ENCODE measurements at regions not wholly inside any gene's neighbourhood (a gene's known extent, or its start where the extent isn't known, plus 50 kb on each side); places are given as distances from the start of the nearest gene placed in this dataset.

DNA sequence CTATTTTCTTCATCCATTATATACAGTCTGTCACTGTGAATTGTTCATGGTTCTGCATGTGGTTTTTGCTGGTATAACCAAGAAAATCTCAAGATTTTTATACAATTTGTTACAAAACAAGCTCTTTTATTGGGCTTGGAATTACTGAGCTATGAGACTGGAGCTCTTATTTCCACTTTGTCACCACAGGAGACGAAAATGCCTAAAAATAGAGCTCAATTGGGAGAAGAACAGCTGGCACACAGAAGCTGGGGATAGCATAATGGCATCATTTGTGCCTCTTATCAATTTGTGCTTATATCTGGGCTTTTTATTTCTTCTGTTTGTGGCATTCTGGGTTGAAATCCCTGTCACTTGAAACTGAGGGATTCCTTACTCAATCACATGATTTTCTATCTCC, 219.1 kb downstream of the CALCRL start:
- TF ChIP-seq BHLHE40 (IDR thresholded peaks at IDR 0.05; ENCODE audit: borderline replicate concordance) (no peak), FOXK2 (IDR thresholded peaks at IDR 0.05) (no peak), SP1 (IDR thresholded peaks at IDR 0.05) (no peak), TARDBP (IDR thresholded peaks at IDR 0.05) (no peak), FOXM1 (IDR thresholded peaks at IDR 0.05; ENCODE audit: borderline replicate concordance) (no peak), CTBP1 (IDR thresholded peaks at IDR 0.05; ENCODE audit: borderline replicate concordance) (no peak), FOXA1 (IDR thresholded peaks at IDR 0.05) (no peak), ELF4 (IDR thresholded peaks at IDR 0.05) (no peak), L3MBTL2 (conservative IDR thresholded peaks at IDR 0.05) (no peak), HDGF (IDR thresholded peaks at IDR 0.05; ENCODE audit: borderline replicate concordance) (no peak), ZNF384 (IDR thresholded peaks at IDR 0.05) (no peak), SUZ12 (IDR thresholded peaks at IDR 0.05) (no peak), ARNT (IDR thresholded peaks at IDR 0.05) (no peak), LEF1 (IDR thresholded peaks at IDR 0.05; ENCODE audit: borderline replicate concordance) (no peak), NFRKB (IDR thresholded peaks at IDR 0.05) (no peak)
- TF ChIP-seq, protein P1, sequence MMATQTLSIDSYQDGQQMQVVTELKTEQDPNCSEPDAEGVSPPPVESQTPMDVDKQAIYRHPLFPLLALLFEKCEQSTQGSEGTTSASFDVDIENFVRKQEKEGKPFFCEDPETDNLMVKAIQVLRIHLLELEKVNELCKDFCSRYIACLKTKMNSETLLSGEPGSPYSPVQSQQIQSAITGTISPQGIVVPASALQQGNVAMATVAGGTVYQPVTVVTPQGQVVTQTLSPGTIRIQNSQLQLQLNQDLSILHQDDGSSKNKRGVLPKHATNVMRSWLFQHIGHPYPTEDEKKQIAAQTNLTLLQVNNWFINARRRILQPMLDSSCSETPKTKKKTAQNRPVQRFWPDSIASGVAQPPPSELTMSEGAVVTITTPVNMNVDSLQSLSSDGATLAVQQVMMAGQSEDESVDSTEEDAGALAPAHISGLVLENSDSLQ (IDR thresholded peaks at IDR 0.05), result no peak
- POLR2A ChIA-PET, result no interaction called here
- no peak for DNase-seq (ENCODE audit: extremely low spot score)
- CTCF ChIA-PET, result no interaction called here

DNA sequence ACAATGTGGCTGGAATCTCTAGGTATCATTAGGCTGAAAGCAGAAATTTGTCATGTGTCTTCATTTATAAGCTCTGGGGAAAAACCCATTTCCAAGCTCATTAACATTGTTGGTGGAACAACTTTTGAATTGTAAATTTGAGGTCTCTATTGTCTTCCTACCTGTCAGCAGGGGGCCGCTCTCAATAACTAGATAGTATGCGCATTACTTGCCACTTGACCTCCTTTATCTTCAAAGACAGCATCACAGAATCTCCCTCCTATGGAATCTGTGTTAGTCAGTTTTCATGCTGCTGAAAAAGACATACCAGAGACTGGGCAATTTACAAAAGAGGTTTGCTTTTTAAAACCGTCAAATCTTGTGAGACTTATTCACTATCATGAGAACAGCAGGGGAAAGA, 223.1 kb downstream of the CALCRL start:
- CTCF ChIA-PET, result no interaction called here
- no peak for DNase-seq (ENCODE audit: extremely low spot score)
- TF ChIP-seq L3MBTL2 (conservative IDR thresholded peaks at IDR 0.05) (no peak), ZNF384 (IDR thresholded peaks at IDR 0.05) (no peak)
- POLR2A ChIA-PET, result no interaction called here

DNA sequence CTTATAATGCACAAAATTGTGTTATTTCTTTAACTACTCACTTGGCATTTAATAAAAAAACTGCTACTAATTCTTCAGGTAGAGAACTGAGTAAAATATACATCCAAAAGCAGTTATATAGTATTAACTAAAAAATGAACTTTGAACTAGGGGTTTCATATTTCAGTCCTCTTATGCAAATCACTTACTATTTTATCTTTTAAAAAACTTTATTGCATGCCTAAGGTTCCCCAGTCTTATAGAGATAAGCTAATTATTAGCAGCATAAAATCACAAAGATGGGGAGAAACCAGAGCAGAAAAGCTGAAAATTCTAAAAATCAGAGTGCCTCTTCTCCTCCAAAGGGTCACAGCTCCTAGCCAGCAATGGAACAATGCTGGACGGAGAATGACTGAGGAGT, 228.0 kb downstream of the CALCRL start:
- DNase-seq (ENCODE audit: extremely low spot score), result no peak
- CTCF ChIA-PET, result no interaction called here
- POLR2A ChIA-PET, result no interaction called here
- TF ChIP-seq CTBP1 (IDR thresholded peaks at IDR 0.05; ENCODE audit: borderline replicate concordance) (no peak), HDGF (IDR thresholded peaks at IDR 0.05; ENCODE audit: borderline replicate concordance) (no peak), L3MBTL2 (conservative IDR thresholded peaks at IDR 0.05) (no peak), BHLHE40 (IDR thresholded peaks at IDR 0.05; ENCODE audit: borderline replicate concordance) (no peak), LEF1 (IDR thresholded peaks at IDR 0.05; ENCODE audit: borderline replicate concordance) (no peak), SP1 (IDR thresholded peaks at IDR 0.05) (no peak), NFRKB (IDR thresholded peaks at IDR 0.05) (no peak), ELF4 (IDR thresholded peaks at IDR 0.05) (no peak), ZNF384 (IDR thresholded peaks at IDR 0.05) (no peak), SUZ12 (IDR thresholded peaks at IDR 0.05) (no peak), FOXA1 (IDR thresholded peaks at IDR 0.05) (no peak), TARDBP (IDR thresholded peaks at IDR 0.05) (no peak), FOXM1 (IDR thresholded peaks at IDR 0.05; ENCODE audit: borderline replicate concordance) (no peak), ARNT (IDR thresholded peaks at IDR 0.05) (no peak), FOXK2 (IDR thresholded peaks at IDR 0.05) (no peak)
- TF ChIP-seq, protein P1 (IDR thresholded peaks at IDR 0.05), result no peak

DNA sequence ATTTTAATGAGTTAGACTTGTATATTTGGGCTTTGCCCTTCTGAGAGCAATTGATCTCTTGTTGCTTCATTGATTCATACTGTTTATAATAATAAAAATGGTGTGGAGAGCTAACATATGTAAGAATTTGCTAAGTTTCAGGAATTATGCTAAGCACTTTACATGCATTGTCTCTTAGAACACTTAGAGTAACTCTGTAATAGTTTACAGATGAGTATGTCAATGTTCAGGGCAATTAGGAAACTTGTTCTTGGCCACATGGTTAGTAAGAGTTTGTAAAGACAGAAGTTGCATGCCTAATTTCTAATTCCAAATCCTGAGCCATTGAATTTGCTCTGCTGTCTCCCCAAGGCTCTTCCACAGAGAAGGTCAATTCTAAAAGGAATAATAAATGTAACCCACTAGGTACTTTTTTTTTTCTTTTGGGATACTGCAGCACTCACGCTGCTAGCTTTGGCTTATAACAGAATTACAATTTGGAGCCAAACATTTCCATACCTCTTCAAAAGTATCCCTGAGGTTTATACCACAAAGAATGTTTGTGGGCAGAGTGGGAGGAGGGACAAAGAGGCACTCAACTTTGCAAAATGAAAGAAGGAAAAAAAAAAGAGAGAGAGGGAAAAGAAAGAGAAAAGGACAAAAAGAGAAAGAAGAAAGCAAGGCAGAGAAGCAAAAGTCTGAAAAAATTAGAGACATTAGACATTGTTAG, 232.4 kb downstream of the CALCRL start:
- DNase-seq (ENCODE audit: extremely low spot score), result no peak
- ChIA-PET CTCF (no interaction called here), POLR2A (no interaction called here)
- TF ChIP-seq HDGF (IDR thresholded peaks at IDR 0.05; ENCODE audit: borderline replicate concordance) (no peak), ELF4 (IDR thresholded peaks at IDR 0.05) (no peak), SP1 (IDR thresholded peaks at IDR 0.05) (no peak), BHLHE40 (IDR thresholded peaks at IDR 0.05; ENCODE audit: borderline replicate concordance) (no peak), FOXM1 (IDR thresholded peaks at IDR 0.05; ENCODE audit: borderline replicate concordance) (no peak), CTBP1 (IDR thresholded peaks at IDR 0.05; ENCODE audit: borderline replicate concordance) (no peak), LEF1 (IDR thresholded peaks at IDR 0.05; ENCODE audit: borderline replicate concordance) (no peak), L3MBTL2 (conservative IDR thresholded peaks at IDR 0.05) (no peak), TARDBP (IDR thresholded peaks at IDR 0.05) (no peak), FOXA1 (IDR thresholded peaks at IDR 0.05) (no peak), ZNF384 (IDR thresholded peaks at IDR 0.05) (no peak), ARNT (IDR thresholded peaks at IDR 0.05) (no peak), SUZ12 (IDR thresholded peaks at IDR 0.05) (no peak)
- TF ChIP-seq, protein P1 (IDR thresholded peaks at IDR 0.05), result no peak

DNA sequence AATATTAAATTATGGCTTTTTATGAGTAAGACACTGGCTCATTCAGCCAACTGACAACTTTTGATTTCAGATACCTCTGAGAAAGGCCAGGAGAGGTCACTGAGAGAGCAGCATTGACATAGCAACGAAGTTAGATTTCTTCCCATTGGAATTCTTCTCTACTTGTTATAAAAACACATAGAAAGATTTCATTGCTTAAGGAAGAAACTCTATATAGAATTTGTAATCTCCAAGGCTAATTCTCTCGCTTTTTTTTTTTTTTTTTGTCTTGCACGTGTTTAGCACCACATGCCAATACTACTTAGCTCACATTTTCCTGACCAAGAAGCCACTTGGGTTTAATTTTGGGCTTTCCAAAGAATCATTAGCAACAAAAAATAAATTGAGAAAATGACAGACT, 233.7 kb downstream of the CALCRL start:
- no peak for TF ChIP-seq ELF4 (IDR thresholded peaks at IDR 0.05)
- no peak for TF ChIP-seq LEF1 (IDR thresholded peaks at IDR 0.05; ENCODE audit: borderline replicate concordance)
- no peak for TF ChIP-seq ARNT (IDR thresholded peaks at IDR 0.05)
- TF ChIP-seq TARDBP (IDR thresholded peaks at IDR 0.05), result no peak
- TF ChIP-seq CTBP1 (IDR thresholded peaks at IDR 0.05; ENCODE audit: borderline replicate concordance), result no peak
- no peak for TF ChIP-seq HDGF (IDR thresholded peaks at IDR 0.05; ENCODE audit: borderline replicate concordance)
- no peak for TF ChIP-seq FOXM1 (IDR thresholded peaks at IDR 0.05; ENCODE audit: borderline replicate concordance)
- TF ChIP-seq BHLHE40 (IDR thresholded peaks at IDR 0.05; ENCODE audit: borderline replicate concordance), result no peak
- no peak for TF ChIP-seq ZNF384 (IDR thresholded peaks at IDR 0.05)
- TF ChIP-seq, protein P1 (IDR thresholded peaks at IDR 0.05), result no peak
- TF ChIP-seq FOXK2 (IDR thresholded peaks at IDR 0.05), result no peak
- no peak for TF ChIP-seq SP1 (IDR thresholded peaks at IDR 0.05)
- TF ChIP-seq SUZ12 (IDR thresholded peaks at IDR 0.05), result no peak
- TF ChIP-seq NFRKB (IDR thresholded peaks at IDR 0.05), result no peak
- TF ChIP-seq FOXA1 (IDR thresholded peaks at IDR 0.05), result no peak
- no peak for TF ChIP-seq L3MBTL2 (conservative IDR thresholded peaks at IDR 0.05)
- CTCF ChIA-PET, result no interaction called here
- no peak for DNase-seq (ENCODE audit: extremely low spot score)
- POLR2A ChIA-PET, result no interaction called here
